Adrenal gland (tissue), 9 donors: ENCODE measurements at regions not wholly inside any gene's neighbourhood (a gene's known extent, or its start where the extent isn't known, plus 50 kb on each side); places are given as distances from the start of the nearest gene placed in this dataset.

ENCODE experiments used
- DNase-seq, 7 donors: peaks; one replicate each; pipeline ENCODE4 v3.0.0-alpha.2; 2019 to 2020
- H3K27ac ChIP-seq, 5 donors: fragments of 200-600 bp; sonication (generic) in 4 of 5; 1 replicate in 3 of 5; 2 replicates in 2 of 5; pipeline versions ENCODE4 v1.5.1 to v1.8.0; 2016 to 2020; ENCODE audit warnings: mild to moderate bottlenecking in 1 of 5
- H3K27me3 ChIP-seq: fragments of 200-600 bp; 2 replicates; pipeline ENCODE4 v1.8.0; 2021
- H3K36me3 ChIP-seq, 2 donors: fragments of 200-600 bp; replicated peaks in 1 of 2; 1 replicate in 1 of 2; 2 replicates in 1 of 2; pipeline versions ENCODE4 v1.5.1 to v1.8.0; 2018 to 2022
- H3K4me1 ChIP-seq, 2 donors: fragments of 200-600 bp; replicated peaks in 1 of 2; 1 replicate in 1 of 2; 2 replicates in 1 of 2; pipeline versions ENCODE4 v1.5.1 to v1.8.0; 2018 to 2021
- H3K4me3 ChIP-seq, 4 donors: fragments of 200-600 bp; sonication (generic) in 3 of 4; one replicate each; pipeline ENCODE4 v1.5.1; 2016 to 2018
- H3K9me3 ChIP-seq, 3 donors: fragments of 200-600 bp; sonication (generic) in 1 of 3; replicated peaks in 1 of 3; 1 replicate in 2 of 3; 2 replicates in 1 of 3; pipeline versions ENCODE4 v1.5.1 to v1.8.0; 2016 to 2021
- CTCF ChIP-seq, 6 experiments: fragments of 450-650 bp in 4 of 6; fragments of 200-600 bp in 2 of 6; sonication (generic) in 1 of 6; IDR thresholded peaks; 1 replicate in 5 of 6; 2 replicates in 1 of 6; pipeline versions ENCODE4 v1.5.1 to v1.8.0; 2016 to 2021; ENCODE audit warnings: antibody characterized with exemption in 6 of 6, mild to moderate bottlenecking in 2 of 6, moderate library complexity in 1 of 6
- POLR2A ChIP-seq, 2 donors: fragments of 450-650 bp; IDR thresholded peaks; one replicate each; pipeline ENCODE4 v1.6.1; 2017; ENCODE audit warnings: antibody characterized with exemption in 2 of 2, mild to moderate bottlenecking in 2 of 2, moderate library complexity in 1 of 2
- WGBS, 4 donors: extraction: QIAGEN DNeasy Blood & Tissue Kit in 2 of 4; methylation state at CpG; one replicate each; pipeline versions ENCODE4 v1.1.5 to v1.1.7; 2013 to 2017; 5-methylcytosine and 5-hydroxymethylcytosine counted together
- intact Hi-C, 2 donors: fragments of 100-400 bp; cut with DNase I; formaldehyde crosslinking; loops; one replicate each; pipeline versions ENCODE4 v1.14.1 to v1.15.0; 2022 to 2023
- donor health status: healthy with polysubstance abuse.
- donor health status: Bipolar disorder and iron deficiency.
- donor health status: DM: yes; HTN: yes; CAD: no.
- donor health status: DM: no; HTN: no; CAD: no.
- donor health status: DM: no; HTN: no; CAD: no.

DNA sequence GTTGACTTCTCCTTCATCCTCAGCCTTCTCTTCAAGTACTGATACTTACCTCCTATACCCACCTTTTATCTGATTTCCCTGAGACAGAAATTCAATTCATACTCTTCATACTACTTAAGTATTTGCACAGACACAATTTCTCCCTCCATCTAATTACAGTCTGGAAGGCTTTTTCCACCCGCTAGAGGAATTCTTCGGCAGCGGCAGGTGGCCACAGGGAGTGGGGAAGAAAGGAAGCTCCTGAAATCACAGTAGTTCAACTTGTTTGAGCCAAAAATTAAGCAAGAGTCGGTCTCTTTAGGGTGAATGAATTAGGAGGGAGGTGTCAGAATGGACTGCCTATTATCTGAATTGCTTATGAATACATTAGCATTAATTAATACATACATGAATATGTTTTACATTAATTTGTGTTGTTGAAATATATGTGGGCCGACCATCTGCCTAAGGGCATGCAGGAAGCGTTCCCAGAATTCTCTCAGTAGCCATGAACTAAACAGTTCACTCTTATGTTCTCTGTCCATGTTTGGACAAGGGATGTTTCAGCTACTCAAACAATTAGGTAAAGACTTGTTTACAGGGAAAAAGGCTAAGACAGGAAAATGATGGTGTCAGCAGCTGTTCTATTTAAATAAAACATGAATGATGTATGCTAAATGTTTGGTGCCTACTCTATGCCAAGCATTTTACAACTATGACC is 101.4 kb upstream of the SMARCA2 start:
- no peaks in the 10 kb centered on the region for H3K9me3 ChIP-seq
- intact Hi-C loops = no loop called here
- H3K36me3 ChIP-seq = no peaks in the 10 kb centered on the region
- H3K4me3 ChIP-seq = no peak overlapping the region
- H3K4me1 ChIP-seq = no peaks in the 10 kb centered on the region
- H3K27ac ChIP-seq = no peak overlapping the region
- WGBS, 4 donors = 77 to 85% (median 80%) methylated on average over 6 of the region's 6 CpGs
- no peak for DNase-seq
- H3K27me3 ChIP-seq = no peaks in the 10 kb centered on the region
- no peak for TF ChIP-seq CTCF (IDR thresholded peaks at IDR 0.05)
- TF ChIP-seq POLR2A (IDR thresholded peaks at IDR 0.05) = no peak

DNA sequence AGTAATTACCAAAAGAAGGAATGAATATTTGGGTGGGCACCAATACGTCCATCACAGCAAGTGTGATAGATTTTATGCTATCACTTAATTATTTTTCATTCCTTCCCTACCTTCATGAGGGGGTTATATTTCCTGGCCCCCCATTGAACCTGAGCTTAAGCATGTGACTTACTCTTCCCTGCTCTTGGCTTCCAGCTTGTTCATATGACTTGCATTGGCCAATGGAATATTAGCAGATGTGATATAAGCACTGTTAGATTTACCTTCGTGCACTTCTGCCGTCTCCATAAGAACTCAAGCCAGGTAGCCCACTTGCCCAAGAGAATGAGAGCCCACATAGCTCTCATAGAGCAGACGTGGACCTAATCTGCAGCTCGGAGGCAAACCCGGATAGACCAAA is 99.1 kb upstream of the SMARCA2 start:
- intact Hi-C loops = no loop called here
- no peaks in the 10 kb centered on the region for H3K9me3 ChIP-seq
- TF ChIP-seq POLR2A (IDR thresholded peaks at IDR 0.05) (no peak), CTCF (IDR thresholded peaks at IDR 0.05) (no peak)
- H3K27ac ChIP-seq = no peak overlapping the region
- WGBS, 4 donors = 77 to 85% (median 78%) methylated on average over 6 of the region's 6 CpGs
- H3K27me3 ChIP-seq = peaks cover 4% of the 10 kb centered on the region
- no peak for DNase-seq
- H3K4me1 ChIP-seq = no peaks in the 10 kb centered on the region
- H3K4me3 ChIP-seq = peak overlapping the region in 2 of 4 donors; percentile 21 to 27
- no peaks in the 10 kb centered on the region for H3K36me3 ChIP-seq

DNA sequence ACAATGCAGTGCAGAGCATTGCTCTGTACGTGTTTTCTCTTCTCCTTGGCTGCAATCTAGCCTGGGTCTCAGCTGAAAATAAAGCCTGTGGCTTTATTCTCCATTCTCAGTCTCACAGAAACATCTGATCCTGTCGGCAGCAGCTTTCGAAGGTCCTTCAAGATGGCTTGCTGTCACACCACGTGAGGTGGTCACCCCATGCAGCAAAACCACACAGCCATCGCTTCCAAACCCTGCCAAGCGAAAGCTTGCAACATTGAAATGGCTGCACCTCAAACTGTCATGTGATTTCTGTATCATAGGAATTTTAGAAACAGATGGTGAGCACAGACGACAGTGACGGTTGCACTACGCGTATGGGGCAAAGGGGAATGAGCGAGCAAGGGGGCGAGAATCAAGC is 98.5 kb upstream of the SMARCA2 start:
- no peak overlapping the region for H3K4me3 ChIP-seq
- 77 to 83% (median 79%) methylated on average over 12 of the region's 12 CpGs for WGBS, 4 donors
- DNase-seq = no peak
- intact Hi-C loops = no loop called here
- H3K36me3 ChIP-seq = no peaks in the 10 kb centered on the region
- TF ChIP-seq POLR2A (IDR thresholded peaks at IDR 0.05) (no peak), CTCF (IDR thresholded peaks at IDR 0.05) (no peak)
- H3K4me1 ChIP-seq = no peaks in the 10 kb centered on the region
- H3K27ac ChIP-seq = no peak overlapping the region
- H3K9me3 ChIP-seq = no peaks in the 10 kb centered on the region
- H3K27me3 ChIP-seq = peaks cover 5% of the 10 kb centered on the region

- TF ChIP-seq CTCF (IDR thresholded peaks at IDR 0.05) (no peak), POLR2A (IDR thresholded peaks at IDR 0.05) (no peak)
- no peak overlapping the region for H3K27ac ChIP-seq
- no peak for DNase-seq
- intact Hi-C loops = no loop called here
- no peaks in the 10 kb centered on the region for H3K4me1 ChIP-seq
- peaks cover 5% of the 10 kb centered on the region for H3K27me3 ChIP-seq
- H3K36me3 ChIP-seq = no peaks in the 10 kb centered on the region
- H3K9me3 ChIP-seq = no peaks in the 10 kb centered on the region
- no peak overlapping the region for H3K4me3 ChIP-seq
- 57 to 67% (median 63%) methylated on average over 11 of the region's 11 CpGs for WGBS, 4 donors
Observed at GRCh38 chr9:1917396-1917935, 97.7 kb upstream of the SMARCA2 start.
